GM18519 (cell line): ENCODE measurements at regions not wholly inside any gene's neighbourhood (a gene's known extent, or its start where the extent isn't known, plus 50 kb on each side); places are given as distances from the start of the nearest gene placed in this dataset.
A peak's percentile ranks its signal among the peaks of the same experiment; 100 is the strongest.
"Not testable (repeated sequence)": the region's sequence is repeated elsewhere in the genome, so short reads cannot be mapped to it uniquely, and the experiment has no call there.

Experiments used
- ATAC-seq: cut with Tn5 transposase; IDR thresholded peaks from one replicate; pipeline ENCODE4 v1.9.1; 2021; ENCODE audit warnings: mild to moderate bottlenecking, moderate library complexity; ENCODE audit not compliant: unreplicated experiment, low FRiP score

GRCh38 chr3:102032491-102033383 lies 183.4 kb downstream of the NFKBIZ start:
- ATAC-seq, result no peak

- ATAC-seq, result peak; percentile 31
These were observed 185.5 kb downstream of the NFKBIZ start for GRCh38 chr3:102034639-102035451.

GRCh38 chr3:102036017-102036416 lies 186.7 kb downstream of the NFKBIZ start:
- ATAC-seq, result peak; percentile 44

- ATAC-seq, result no peak
These were observed 187.2 kb downstream of the NFKBIZ start for GRCh38 chr3:102036472-102036871.

- ATAC-seq, result no peak
These were observed 187.9 kb downstream of the NFKBIZ start for GRCh38 chr3:102037209-102037608.

GRCh38 chr3:102037791-102038190 lies 188.5 kb downstream of the NFKBIZ start:
- ATAC-seq, result no peak

GRCh38 chr3:102038477-102039142 lies 189.3 kb downstream of the NFKBIZ start:
- peak; percentile 73 for ATAC-seq

GRCh38 chr3:102040144-102040543 lies 190.8 kb downstream of the NFKBIZ start:
- ATAC-seq, result not testable (repeated sequence)

- ATAC-seq, result no peak
These were observed 204.2 kb downstream of the NFKBIZ start for GRCh38 chr3:102053375-102053989.

- ATAC-seq, result no peak
These were observed 205.3 kb downstream of the NFKBIZ start for GRCh38 chr3:102054543-102055080.

- ATAC-seq, result peak; percentile 88
These were observed 208.6 kb downstream of the NFKBIZ start for GRCh38 chr3:102057781-102058421.

- peak; percentile 70 for ATAC-seq
These were observed 210.0 kb downstream of the NFKBIZ start for GRCh38 chr3:102059145-102059943.

- ATAC-seq, result no peak
These were observed 211.5 kb downstream of the NFKBIZ start for GRCh38 chr3:102060814-102061213.

- ATAC-seq, result no peak
These were observed 214.3 kb downstream of the NFKBIZ start for GRCh38 chr3:102063572-102063971.

- no peak for ATAC-seq
These were observed 217.2 kb downstream of the NFKBIZ start for GRCh38 chr3:102066470-102066869.

- no peak for ATAC-seq
These were observed 219.0 kb downstream of the NFKBIZ start for GRCh38 chr3:102068327-102068726.

- no peak for ATAC-seq
These were observed 219.4 kb downstream of the NFKBIZ start for GRCh38 chr3:102068736-102069135.

- no peak for ATAC-seq
These were observed 219.9 kb downstream of the NFKBIZ start for GRCh38 chr3:102069211-102069662.

- ATAC-seq, result no peak
These were observed 225.6 kb downstream of the NFKBIZ start for GRCh38 chr3:102074946-102075345.
